Naive thymus-derived CD8-positive, alpha-beta T cell (primary cell): ENCODE measurements at regions not wholly inside any gene's neighbourhood (a gene's known extent, or its start where the extent isn't known, plus 50 kb on each side); places are given as distances from the start of the nearest gene placed in this dataset.
"Not testable (repeated sequence)": the region's sequence is repeated elsewhere in the genome, so short reads cannot be mapped to it uniquely, and the experiment has no call there.

Experiments
- ATAC-seq, 2 donors: fragments of 150-1000 bp; cut with Tn5 transposase in 1 of 2; sonication (Bioruptor Pico), chemical (Tn5 transposase) in 1 of 2; 1 replicate in 1 of 2; 2 replicates in 1 of 2; pipeline ENCODE4 v1.10.0; 2021; ENCODE audit warnings: mild to moderate bottlenecking in 2 of 2, moderate library complexity in 2 of 2
- POLR2A ChIA-PET: fragments of 350-600 bp; sonication (Branson Sonifier 250); formaldehyde crosslinking; loops from one replicate; lab custom pipeline; 2021; ENCODE audit warnings: antibody characterized with exemption; lab: Charles Lee
- DNase-seq, 10 donors: peaks; one replicate each; pipeline versions ENCODE4 v3.0.0 to v3.0.0-alpha.2; 2020 to 2022
- H3K27ac Mint-ChIP-seq, 10 donors: one replicate each; pipeline ENCODE4 v1.8.0; 2020 to 2022; ENCODE audit warnings: mild to moderate bottlenecking in 10 of 10, mixed read lengths in 10 of 10, moderate library complexity in 4 of 10, inconsistent platforms in 1 of 10
- H3K27me3 Mint-ChIP-seq, 5 donors: one replicate each; pipeline ENCODE4 v1.8.0; 2021 to 2022; ENCODE audit warnings: mixed read lengths in 5 of 5
- H3K36me3 Mint-ChIP-seq, 3 donors: one replicate each; pipeline ENCODE4 v1.8.0; 2020 to 2022; ENCODE audit warnings: mixed read lengths in 3 of 3, mild to moderate bottlenecking in 2 of 3, inconsistent platforms in 1 of 3
- H3K4me1 Mint-ChIP-seq, 4 donors: one replicate each; pipeline ENCODE4 v1.8.0; 2021 to 2022; ENCODE audit warnings: mixed read lengths in 4 of 4
- H3K4me3 Mint-ChIP-seq, 10 donors: one replicate each; pipeline ENCODE4 v1.8.0; 2020 to 2022; ENCODE audit warnings: mild to moderate bottlenecking in 10 of 10, mixed read lengths in 10 of 10, moderate library complexity in 6 of 10, inconsistent platforms in 1 of 10
- H3K9me3 Mint-ChIP-seq, 9 donors: one replicate each; pipeline ENCODE4 v1.8.0; 2020 to 2022; ENCODE audit warnings: mixed read lengths in 9 of 9, mild to moderate bottlenecking in 3 of 9, inconsistent platforms in 1 of 9, moderate library complexity in 1 of 9

DNA sequence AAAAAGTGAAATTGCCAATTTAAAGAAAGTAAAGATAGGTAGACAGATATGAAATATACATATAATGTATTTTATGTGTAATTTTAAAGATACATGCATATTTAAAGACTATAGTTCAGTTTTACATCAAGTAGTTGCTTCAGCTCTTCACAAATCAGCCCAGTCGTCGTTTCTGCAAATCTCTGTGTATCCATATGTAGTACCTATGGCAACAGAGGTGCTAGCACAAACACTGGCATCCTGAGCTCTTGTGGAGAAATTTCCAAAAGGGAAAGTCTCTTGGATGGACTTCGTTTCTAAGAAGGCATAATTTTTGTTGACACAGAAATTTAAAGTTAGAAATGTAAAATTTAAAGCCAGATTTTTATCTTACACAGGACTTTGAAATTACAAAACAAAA is 1284.7 kb downstream of the ROBO1 start:
- POLR2A ChIA-PET, result no interaction called here
- no peaks in the 10 kb centered on the region for H3K4me1 Mint-ChIP-seq
- H3K9me3 Mint-ChIP-seq, result peaks cover 0 to 21% (median 5%) of the 10 kb centered on the region in 9 donors
- DNase-seq, result no peak
- no peak overlapping the region for H3K27ac Mint-ChIP-seq
- no peak overlapping the region for H3K4me3 Mint-ChIP-seq
- ATAC-seq, result no peak
- no peaks in the 10 kb centered on the region for H3K27me3 Mint-ChIP-seq
- H3K36me3 Mint-ChIP-seq, result peaks cover 0 to 4% (median 0%) of the 10 kb centered on the region in 3 donors

DNA sequence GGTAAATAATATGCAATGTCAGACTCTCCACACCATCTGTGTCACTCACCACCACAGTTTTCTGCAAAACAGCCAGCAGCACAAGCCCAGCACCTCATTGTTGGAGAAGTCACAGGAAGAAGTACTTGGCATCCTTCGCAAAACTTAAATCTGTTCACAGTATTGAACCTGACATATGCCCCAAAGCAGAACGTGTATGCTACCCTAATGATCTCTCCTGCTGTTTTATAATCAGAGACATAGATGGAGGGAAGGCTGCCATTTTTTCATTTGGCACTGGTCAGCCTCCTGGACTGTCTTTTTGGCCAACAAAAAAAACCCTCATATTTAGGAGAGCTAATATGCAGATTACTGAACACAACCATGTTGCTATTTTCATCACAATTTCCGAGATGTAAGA is 1272.9 kb downstream of the ROBO1 start:
- Mint-ChIP-seq H3K4me3 (no peak overlapping the region), H3K36me3 (no peaks in the 10 kb centered on the region), H3K4me1 (no peaks in the 10 kb centered on the region), H3K27ac (no peak overlapping the region), H3K9me3 (peaks cover 0 to 11% (median 0%) of the 10 kb centered on the region in 9 donors), H3K27me3 (no peaks in the 10 kb centered on the region)
- DNase-seq, result no peak
- no peak for ATAC-seq
- POLR2A ChIA-PET, result no interaction called here

DNA sequence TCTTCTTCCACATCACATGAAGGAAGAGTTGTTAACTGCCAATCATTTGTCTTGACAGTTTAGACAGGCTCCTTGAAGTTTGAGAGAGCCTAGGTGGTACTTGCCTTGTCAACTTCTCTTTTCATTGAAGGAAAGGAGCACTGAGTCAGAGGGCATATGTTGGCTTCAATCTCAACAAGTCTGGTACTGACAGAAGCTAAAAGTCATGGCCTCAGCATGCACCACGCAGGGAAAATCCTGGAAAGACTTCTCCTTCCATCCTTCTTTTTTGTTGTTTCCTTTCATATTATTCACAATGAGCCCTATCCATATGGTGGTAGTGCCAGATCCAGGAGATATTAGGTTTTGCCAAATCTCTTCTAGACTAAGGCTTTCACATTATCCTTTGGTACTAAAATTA is 1272.5 kb downstream of the ROBO1 start:
- Mint-ChIP-seq H3K27me3 (no peaks in the 10 kb centered on the region), H3K27ac (no peak overlapping the region), H3K4me1 (no peaks in the 10 kb centered on the region), H3K36me3 (no peaks in the 10 kb centered on the region), H3K4me3 (no peak overlapping the region), H3K9me3 (peaks cover 0 to 11% (median 0%) of the 10 kb centered on the region in 9 donors)
- ATAC-seq (no peak), DNase-seq (no peak)
- POLR2A ChIA-PET, result no interaction called here

DNA sequence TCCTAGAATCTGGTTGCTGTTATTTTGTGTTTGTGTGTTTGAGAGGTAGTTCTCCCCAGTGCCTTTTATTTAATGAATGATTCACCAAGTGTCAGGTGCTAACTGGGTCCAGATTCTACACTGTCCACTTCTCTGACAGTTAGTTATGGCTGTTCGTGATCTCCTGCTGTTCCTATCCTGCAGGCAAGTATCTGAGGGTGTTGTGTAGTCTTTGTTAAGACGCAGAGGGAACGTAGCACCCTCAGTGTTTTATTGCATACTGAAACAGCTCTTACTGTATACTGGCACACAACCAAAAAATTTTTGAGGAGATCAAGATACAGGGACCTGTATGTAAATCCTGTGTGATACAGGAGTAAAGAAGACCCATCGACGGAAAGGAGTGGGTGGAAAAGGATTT is 1271.3 kb downstream of the ROBO1 start:
- H3K9me3 Mint-ChIP-seq, result peaks cover 0 to 16% (median 0%) of the 10 kb centered on the region in 9 donors
- DNase-seq (no peak), ATAC-seq (no peak)
- no peaks in the 10 kb centered on the region for H3K36me3 Mint-ChIP-seq
- H3K4me1 Mint-ChIP-seq, result no peaks in the 10 kb centered on the region
- H3K27ac Mint-ChIP-seq, result no peak overlapping the region
- no peak overlapping the region for H3K4me3 Mint-ChIP-seq
- POLR2A ChIA-PET, result no interaction called here
- H3K27me3 Mint-ChIP-seq, result no peaks in the 10 kb centered on the region

DNA sequence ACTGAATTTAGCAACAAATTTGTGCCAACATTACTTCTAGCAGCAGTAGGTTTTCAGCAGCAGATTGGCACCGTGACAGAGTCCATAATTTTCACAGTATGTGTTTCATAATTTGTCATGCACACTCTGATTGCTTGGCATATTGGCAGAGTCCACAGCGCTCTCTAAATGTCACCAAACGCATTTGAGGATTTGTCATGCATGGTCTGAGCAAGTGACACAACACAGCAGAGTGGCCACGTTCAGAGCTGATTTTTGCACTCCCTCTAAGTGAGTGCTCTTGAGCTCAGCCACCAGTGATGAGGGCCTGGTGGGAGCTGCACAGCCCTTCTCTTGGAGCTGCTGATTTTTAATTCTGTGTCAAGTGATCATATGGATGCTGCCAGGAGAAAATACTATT is 1270.8 kb downstream of the ROBO1 start:
- Mint-ChIP-seq H3K4me3 (no peak overlapping the region), H3K27ac (no peak overlapping the region), H3K4me1 (no peaks in the 10 kb centered on the region), H3K27me3 (no peaks in the 10 kb centered on the region), H3K36me3 (no peaks in the 10 kb centered on the region), H3K9me3 (peaks cover 0 to 16% (median 0%) of the 10 kb centered on the region in 9 donors)
- DNase-seq (no peak), ATAC-seq (no peak)
- POLR2A ChIA-PET, result no interaction called here

DNA sequence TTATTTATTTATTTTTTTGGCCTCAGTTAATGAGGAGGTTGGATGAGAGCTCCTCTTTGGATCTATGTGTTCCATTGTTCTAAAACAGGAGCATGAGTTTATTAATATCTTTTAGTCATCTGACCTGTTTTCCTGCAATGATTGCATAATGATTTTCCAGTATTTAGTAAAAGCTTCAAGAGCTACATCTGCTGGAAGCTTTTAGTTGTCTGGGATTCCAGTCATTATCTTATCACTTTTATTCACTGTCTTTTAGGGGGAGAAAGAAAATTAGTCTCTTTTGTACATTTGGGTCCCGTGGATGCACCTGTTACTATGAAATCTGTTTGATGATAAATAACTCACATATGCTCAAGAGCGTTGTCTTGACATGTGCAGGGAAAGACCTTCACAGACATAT is 1270.0 kb downstream of the ROBO1 start:
- H3K4me3 Mint-ChIP-seq, result no peak overlapping the region
- no peaks in the 10 kb centered on the region for H3K4me1 Mint-ChIP-seq
- no peak overlapping the region for H3K27ac Mint-ChIP-seq
- no peak for ATAC-seq
- H3K9me3 Mint-ChIP-seq, result peaks cover 0 to 20% (median 0%) of the 10 kb centered on the region in 9 donors
- no peak for DNase-seq
- H3K36me3 Mint-ChIP-seq, result no peaks in the 10 kb centered on the region
- POLR2A ChIA-PET, result no interaction called here
- H3K27me3 Mint-ChIP-seq, result no peaks in the 10 kb centered on the region

DNA sequence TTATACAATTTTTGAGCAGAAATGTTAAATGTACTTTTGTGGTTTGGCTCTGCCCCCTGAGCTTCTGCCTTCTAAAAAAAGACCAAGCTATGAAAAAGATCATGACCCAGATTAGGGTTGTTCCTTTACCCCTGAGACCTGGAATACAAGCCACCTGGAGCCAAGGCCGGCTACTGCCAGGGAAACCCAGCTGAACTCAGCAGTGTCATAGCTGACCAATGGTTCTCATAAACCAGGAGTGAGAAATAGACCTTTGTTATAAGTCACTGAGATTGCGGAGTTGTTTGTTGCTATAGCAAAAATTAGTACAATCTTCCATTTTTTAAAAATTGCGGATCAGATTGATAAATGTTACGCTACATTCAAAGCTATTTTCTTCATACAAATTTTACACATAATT is 1261.7 kb downstream of the ROBO1 start:
- no peaks in the 10 kb centered on the region for H3K4me1 Mint-ChIP-seq
- DNase-seq, result no peak
- no peaks in the 10 kb centered on the region for H3K27me3 Mint-ChIP-seq
- no peak overlapping the region for H3K4me3 Mint-ChIP-seq
- peaks cover 0 to 30% (median 5%) of the 10 kb centered on the region in 9 donors for H3K9me3 Mint-ChIP-seq
- no peak for ATAC-seq
- H3K27ac Mint-ChIP-seq, result no peak overlapping the region
- POLR2A ChIA-PET, result no interaction called here
- no peaks in the 10 kb centered on the region for H3K36me3 Mint-ChIP-seq

DNA sequence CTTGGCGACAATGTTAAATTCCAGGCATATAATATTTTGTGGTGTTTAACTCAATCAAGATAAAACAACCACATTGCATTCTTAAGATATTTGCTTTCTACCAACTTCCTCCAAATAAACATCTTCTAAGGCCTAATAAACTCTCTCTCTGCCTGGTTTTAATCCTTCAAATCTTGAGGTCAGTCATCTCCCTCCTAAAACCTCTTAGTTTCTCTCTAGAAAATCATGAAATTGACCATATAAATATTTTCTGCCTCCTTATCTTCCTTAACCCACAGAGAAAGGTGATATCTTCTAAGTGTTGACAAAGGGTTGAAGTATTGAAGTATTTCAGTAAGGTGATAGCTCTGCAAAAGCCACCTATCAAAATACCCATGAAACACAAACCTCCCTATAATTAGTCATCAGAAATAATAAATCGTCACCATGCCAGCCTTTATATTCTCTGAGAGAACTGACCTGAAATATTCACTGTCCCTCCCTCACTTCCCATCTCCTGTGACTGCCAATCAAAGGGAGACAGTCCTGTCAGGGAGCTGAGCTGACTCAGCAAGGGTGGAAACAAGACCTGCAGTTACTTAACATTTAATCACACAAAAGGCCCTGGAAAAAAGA is 1261.1 kb downstream of the ROBO1 start:
- peaks cover 0 to 26% (median 4%) of the 10 kb centered on the region in 9 donors for H3K9me3 Mint-ChIP-seq
- POLR2A ChIA-PET, result no interaction called here
- no peak overlapping the region for H3K27ac Mint-ChIP-seq
- H3K4me1 Mint-ChIP-seq, result no peaks in the 10 kb centered on the region
- no peak for ATAC-seq
- H3K27me3 Mint-ChIP-seq, result no peaks in the 10 kb centered on the region
- no peaks in the 10 kb centered on the region for H3K36me3 Mint-ChIP-seq
- no peak overlapping the region for H3K4me3 Mint-ChIP-seq
- no peak for DNase-seq

DNA sequence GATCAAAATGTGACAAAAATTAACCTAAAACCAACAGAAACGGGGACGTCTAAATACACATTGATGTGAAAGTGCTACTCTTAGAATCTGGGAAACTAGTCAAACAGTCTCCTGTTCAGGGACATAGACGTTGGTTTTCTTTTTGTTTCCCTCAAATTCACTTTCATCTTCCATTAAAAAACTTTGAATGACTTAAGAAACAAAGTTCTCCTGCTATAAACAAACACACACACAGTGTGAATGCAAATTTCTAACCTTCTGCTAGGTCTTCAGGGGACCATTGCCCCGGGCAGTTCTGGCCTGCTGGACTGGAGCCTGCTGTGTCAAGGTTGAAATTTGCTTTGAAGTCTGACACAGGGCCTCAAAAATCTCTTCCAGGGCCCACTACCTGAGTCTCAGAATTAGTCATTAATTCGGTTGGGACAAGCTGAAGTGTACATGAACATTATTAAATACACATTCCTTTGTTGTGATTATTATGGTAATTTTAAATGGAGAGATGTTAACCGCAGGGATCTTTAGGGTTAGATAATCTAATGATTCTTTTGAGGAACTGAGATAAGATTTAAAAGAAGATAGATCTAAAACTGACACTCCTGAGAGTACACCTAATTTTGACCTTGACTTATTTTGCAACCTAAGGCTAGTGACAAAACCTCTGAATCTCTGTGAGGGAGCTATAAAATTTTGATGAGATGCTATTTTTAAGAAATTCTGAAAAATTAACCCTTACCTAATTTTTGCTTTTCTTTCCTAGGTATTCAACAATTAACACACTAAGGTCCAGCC is 1260.4 kb downstream of the ROBO1 start:
- H3K27me3 Mint-ChIP-seq, result no peaks in the 10 kb centered on the region
- DNase-seq, result no peak
- no peak for ATAC-seq
- no peaks in the 10 kb centered on the region for H3K36me3 Mint-ChIP-seq
- H3K4me3 Mint-ChIP-seq, result no peak overlapping the region
- POLR2A ChIA-PET, result no interaction called here
- H3K4me1 Mint-ChIP-seq, result no peaks in the 10 kb centered on the region
- peaks cover 0 to 26% (median 4%) of the 10 kb centered on the region in 9 donors for H3K9me3 Mint-ChIP-seq
- H3K27ac Mint-ChIP-seq, result no peak overlapping the region

DNA sequence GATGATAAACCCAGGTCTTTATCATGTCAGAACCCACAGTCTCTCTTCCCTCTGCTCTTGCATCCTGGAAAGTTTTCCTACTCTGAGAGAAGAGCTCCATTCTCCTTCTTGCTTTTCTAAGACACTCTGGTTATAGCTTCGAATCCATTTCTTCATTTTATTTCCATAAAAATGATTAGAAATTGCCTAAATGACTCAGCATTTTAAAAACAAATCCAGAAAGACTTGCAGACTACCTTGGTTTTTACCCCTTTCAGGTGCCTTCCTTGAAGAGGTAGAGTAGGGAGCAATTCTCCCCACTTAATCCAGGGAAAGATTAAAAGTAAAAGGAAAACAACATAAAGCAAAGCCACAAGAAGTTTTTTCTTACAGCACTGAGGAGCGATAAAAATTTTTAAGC is 1256.0 kb downstream of the ROBO1 start:
- no peaks in the 10 kb centered on the region for H3K4me1 Mint-ChIP-seq
- POLR2A ChIA-PET, result no interaction called here
- no peak for DNase-seq
- ATAC-seq, result no peak
- H3K27me3 Mint-ChIP-seq, result no peaks in the 10 kb centered on the region
- H3K9me3 Mint-ChIP-seq, result peaks cover 0 to 17% (median 2%) of the 10 kb centered on the region in 9 donors
- H3K4me3 Mint-ChIP-seq, result no peak overlapping the region
- no peak overlapping the region for H3K27ac Mint-ChIP-seq
- no peaks in the 10 kb centered on the region for H3K36me3 Mint-ChIP-seq

DNA sequence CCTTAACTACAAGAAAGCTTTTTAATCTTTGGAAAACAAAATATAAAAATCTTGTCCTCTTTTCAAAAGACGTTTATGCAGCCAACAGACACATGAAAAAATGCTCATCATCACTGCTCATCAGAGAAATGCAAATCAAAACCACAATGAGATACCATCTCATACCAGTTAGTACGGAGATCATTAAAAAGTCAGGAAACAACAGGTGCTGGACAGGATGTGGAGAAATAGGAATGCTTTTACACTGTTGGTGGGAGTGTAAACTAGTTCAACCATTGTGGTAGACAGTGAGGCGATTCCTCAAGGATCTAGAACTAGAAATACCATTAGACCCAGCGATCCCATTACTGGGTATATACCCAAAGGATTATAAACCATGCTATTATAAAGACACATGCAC is 1255.0 kb downstream of the ROBO1 start:
- DNase-seq, POLR2A ChIA-PET, H3K27ac Mint-ChIP-seq, H3K36me3 Mint-ChIP-seq, ATAC-seq, H3K4me3 Mint-ChIP-seq, H3K4me1 Mint-ChIP-seq, H3K27me3 Mint-ChIP-seq: not testable (repeated sequence)
- peaks cover 0 to 19% (median 4%) of the 10 kb centered on the region in 9 donors for H3K9me3 Mint-ChIP-seq

DNA sequence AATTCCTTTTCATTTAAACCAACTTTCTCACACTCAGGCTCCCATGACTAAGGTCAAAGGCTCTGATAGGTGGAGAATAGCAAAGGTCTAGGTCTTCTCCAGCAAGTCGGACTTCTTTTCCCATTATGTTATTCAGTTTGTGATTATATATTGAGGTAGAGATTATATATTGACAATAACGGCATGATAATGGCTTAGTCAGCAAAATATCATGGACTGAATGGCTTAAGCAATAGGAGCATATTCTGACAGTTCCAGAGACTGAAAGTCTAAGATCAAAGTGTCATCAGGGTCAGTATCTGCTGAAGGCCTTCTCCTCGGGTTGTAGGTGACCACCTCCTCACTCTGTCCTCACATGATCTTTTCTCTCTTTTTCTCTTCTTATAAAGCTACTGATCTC is 1251.4 kb downstream of the ROBO1 start:
- ATAC-seq, result no peak
- Mint-ChIP-seq H3K4me1 (no peaks in the 10 kb centered on the region), H3K4me3 (no peak overlapping the region), H3K36me3 (no peaks in the 10 kb centered on the region), H3K27ac (no peak overlapping the region), H3K9me3 (peaks cover 0 to 17% (median 0%) of the 10 kb centered on the region in 9 donors), H3K27me3 (no peaks in the 10 kb centered on the region)
- POLR2A ChIA-PET, result no interaction called here
- DNase-seq, result no peak

DNA sequence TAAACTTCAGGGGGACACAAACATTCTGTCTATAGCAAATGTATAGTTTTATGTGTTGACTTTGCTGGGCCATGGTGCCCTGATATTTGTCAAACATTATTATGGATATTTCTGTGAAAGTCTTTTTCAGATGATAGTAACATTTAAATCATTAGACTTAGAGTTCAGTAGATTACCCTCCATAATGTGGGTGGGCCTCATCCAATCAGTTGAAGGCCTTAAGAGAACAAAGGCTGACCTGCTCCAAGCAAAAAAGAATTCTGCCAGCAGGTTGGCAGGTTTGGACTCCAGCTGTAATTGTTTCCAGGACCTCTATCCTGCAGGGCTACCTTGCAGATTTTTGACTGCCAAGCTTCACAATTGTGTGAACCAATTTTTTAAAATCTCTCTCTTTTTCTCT is 1250.9 kb downstream of the ROBO1 start:
- Mint-ChIP-seq H3K4me1 (no peaks in the 10 kb centered on the region), H3K36me3 (no peaks in the 10 kb centered on the region), H3K27me3 (no peaks in the 10 kb centered on the region), H3K9me3 (peaks cover 0 to 17% (median 0%) of the 10 kb centered on the region in 9 donors), H3K27ac (no peak overlapping the region), H3K4me3 (no peak overlapping the region)
- DNase-seq (no peak), ATAC-seq (no peak)
- POLR2A ChIA-PET, result no interaction called here

DNA sequence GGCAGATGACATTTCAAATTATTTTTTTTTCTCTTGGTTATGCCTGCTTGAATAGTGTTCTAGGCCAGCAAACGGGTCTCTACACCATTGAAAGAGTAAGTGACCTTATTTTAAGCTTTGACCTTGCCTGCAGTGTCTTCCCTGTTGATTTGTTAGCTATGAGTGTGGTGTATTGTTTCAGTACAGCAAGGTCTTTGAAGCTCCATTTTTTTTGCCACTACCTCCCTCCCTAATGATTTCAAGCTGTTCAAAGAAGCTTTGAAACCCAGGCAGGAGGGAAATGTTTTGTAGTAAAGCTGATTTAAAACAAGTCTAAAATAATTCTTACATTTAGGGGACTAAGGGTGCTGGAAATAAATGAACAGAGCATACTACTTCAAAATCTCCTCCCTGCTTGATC is 1249.8 kb downstream of the ROBO1 start:
- Mint-ChIP-seq H3K4me1 (no peaks in the 10 kb centered on the region), H3K27me3 (no peaks in the 10 kb centered on the region), H3K27ac (no peak overlapping the region), H3K36me3 (no peaks in the 10 kb centered on the region), H3K4me3 (no peak overlapping the region), H3K9me3 (peaks cover 0 to 21% (median 0%) of the 10 kb centered on the region in 9 donors)
- ATAC-seq (no peak), DNase-seq (no peak)
- POLR2A ChIA-PET, result no interaction called here
